HG03139 (cell line): ENCODE measurements at regions not wholly inside any gene's neighbourhood (a gene's known extent, or its start where the extent isn't known, plus 50 kb on each side); places are given as distances from the start of the nearest gene placed in this dataset.

Experiments used
- ATAC-seq: cut with Tn5 transposase; IDR thresholded peaks from one replicate; pipeline ENCODE4 v1.9.1; 2021; ENCODE audit not compliant: unreplicated experiment

GRCh38 chr3:5788496-5788895 lies 601.0 kb downstream of the EDEM1 start:
- no peak for ATAC-seq

GRCh38 chr3:5791558-5791957 lies 604.1 kb downstream of the EDEM1 start:
- ATAC-seq, result no peak

DNA sequence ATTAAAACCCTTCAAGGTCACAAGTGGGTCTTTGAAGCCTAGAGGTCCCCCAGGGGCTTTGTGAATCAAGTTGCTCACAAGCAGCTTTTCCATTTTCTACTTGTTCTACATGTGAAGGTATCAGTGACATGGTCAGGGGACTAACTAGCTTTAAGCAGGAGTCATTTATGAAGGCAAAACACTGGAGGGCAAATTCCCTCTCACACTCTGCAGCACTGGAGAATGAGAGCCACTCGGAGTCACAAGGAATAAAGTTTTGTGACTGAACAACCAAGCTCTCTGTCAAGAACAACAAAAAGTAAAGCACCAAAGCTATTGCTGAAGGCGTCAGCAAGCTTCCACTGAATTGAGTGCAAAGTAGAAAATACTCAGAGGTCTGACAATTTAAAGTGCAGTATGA lies 609.0 kb downstream of the EDEM1 start:
- no peak for ATAC-seq

- no peak for ATAC-seq
Measured at GRCh38 chr3:5798809-5799208, 611.3 kb downstream of the EDEM1 start.

DNA sequence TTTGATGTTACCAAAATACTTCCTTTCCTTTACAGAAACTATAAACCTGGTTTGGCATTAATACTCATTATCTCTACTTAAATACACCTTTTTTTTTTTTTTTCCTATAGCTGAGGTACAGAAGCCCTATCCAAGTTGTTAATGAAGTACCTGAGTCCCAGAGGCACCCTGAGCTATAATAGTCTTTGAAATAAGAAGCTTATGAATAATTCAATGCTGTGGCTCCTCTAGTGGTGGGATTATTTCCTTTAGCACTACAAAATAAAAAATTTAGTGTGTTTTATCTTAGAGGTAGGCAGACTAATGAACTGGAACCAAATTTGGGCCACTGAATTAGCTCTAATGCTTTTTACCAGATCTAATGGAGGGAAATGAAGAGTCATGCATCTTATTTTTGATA lies 611.9 kb downstream of the EDEM1 start:
- ATAC-seq, result no peak

GRCh38 chr3:5800965-5801364 lies 613.5 kb downstream of the EDEM1 start:
- ATAC-seq, result no peak

GRCh38 chr3:5806192-5806591 lies 618.7 kb downstream of the EDEM1 start:
- ATAC-seq, result no peak

GRCh38 chr3:5809586-5810246 lies 622.2 kb downstream of the EDEM1 start:
- ATAC-seq, result no peak

GRCh38 chr3:5811016-5811415 lies 623.5 kb downstream of the EDEM1 start:
- no peak for ATAC-seq

GRCh38 chr3:5813521-5813920 lies 626.0 kb downstream of the EDEM1 start:
- no peak for ATAC-seq

DNA sequence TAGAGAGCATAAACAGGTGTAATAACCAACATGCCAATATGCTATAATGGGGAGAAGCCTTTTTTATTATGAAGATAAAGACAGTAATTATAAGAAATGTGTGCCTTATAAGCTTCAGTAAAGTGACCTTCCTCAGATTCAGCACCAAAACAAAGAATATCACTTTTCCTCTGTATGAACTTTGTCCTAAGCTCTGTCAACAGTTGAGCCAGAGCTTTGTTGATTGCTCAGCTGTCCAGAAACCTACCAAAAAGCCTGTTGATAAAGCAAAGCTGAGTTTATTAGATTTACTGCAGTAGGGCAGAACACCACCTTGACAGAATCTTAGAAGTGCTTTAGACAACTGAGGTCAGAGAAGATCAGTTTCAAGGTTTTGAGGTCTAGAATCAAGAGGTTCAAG lies 635.3 kb downstream of the EDEM1 start:
- ATAC-seq, result no peak

DNA sequence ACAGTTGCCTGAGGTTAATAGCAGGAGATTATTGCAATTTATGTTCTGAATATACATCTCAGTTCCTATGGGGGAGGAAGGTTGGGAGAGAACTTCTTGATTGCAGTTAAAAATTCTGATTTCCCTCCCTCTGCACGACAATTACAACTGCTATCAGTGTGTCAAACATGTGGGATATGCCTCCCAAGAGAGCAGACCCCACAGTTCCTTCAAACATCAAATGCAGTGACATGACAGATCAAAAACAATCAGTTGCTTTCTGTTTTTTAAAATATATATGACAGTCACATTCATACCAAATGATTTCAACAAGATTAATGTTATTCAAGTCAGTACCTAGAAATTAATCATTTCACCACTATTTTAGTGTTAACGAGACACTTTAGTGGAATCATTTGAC lies 639.0 kb downstream of the EDEM1 start:
- ATAC-seq, result no peak

DNA sequence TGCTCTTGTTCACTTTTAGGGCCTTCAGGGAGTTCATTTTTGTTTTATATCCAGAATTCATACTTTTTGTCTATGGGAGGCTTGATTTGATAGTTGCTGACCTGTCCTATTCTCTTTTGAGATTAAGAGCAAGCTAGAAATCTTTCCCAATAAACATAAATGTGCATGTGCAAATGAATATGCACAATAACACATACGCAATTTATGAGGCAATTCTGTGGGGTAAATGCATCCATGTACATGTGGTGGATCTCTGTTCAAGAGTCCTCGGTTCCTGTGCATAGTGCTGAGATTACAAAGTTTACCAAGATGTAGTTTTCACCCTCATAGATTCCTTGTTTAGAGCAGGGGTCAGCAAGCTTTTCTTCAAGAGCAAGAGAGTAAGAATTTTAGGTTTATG lies 640.7 kb downstream of the EDEM1 start:
- ATAC-seq, result no peak

DNA sequence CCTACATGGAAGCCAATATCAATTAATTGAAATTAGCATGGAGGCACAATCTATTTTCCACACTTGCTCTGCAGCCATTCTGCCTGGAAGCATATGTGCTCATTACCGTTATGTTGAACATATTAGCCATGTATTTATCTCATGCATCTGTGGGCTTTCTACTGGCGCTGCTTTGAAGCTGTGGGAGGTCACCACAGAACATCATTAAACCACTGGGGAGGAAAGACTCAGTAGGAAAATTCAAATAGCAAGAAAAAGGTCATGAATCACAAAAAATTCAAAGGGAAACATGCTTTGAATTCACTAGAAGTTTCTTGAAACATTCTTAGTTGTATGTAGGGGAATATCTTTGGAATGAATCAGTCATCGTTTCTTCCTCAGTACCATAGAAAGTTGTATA lies 652.5 kb downstream of the EDEM1 start:
- no peak for ATAC-seq

GRCh38 chr3:5841599-5841998 lies 654.1 kb downstream of the EDEM1 start:
- no peak for ATAC-seq

GRCh38 chr3:5846261-5846660 lies 658.8 kb downstream of the EDEM1 start:
- ATAC-seq, result no peak

DNA sequence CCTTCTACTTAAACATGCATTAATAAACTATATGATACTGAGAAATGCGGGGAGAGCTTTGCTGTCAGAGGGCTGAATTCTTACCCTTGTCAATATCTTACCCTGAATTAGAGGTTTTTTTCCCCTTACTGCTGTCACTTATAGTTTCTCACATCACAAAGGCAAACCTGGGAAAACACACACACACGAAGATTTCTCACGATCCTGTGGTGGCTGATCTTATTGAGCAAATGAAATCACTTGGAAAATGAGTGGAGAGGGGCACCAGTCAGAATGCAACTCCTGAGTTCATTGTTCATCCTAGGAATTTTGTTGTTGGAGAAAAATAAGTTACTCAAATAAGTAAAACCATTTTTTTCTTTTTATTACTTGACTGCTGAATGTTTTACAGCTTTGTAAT lies 673.6 kb downstream of the EDEM1 start:
- no peak for ATAC-seq

- ATAC-seq, result no peak
Measured at GRCh38 chr3:5874931-5875341, 687.4 kb downstream of the EDEM1 start.

GRCh38 chr3:5888851-5889250 lies 701.3 kb downstream of the EDEM1 start:
- no peak for ATAC-seq

DNA sequence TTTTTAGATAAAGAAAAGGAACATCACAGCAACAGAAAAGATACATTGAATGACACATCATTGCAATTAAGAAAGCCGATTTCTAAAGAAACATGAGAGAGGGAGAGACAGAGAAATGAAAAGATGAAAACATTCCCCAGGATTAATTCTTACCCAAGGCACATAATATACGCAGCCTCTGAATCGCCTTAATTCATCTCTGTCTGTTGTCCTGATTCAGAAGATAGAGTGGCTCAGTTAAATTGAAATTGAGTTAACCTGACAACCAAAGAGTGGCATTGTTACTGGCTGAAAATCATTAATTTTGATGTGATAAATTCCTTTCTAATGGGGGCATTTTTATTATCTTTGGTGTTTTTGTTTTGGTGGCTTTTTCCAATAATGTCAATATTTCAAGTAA lies 701.9 kb downstream of the EDEM1 start:
- no peak for ATAC-seq

- no peak for ATAC-seq
Measured at GRCh38 chr3:5891711-5892110, 704.2 kb downstream of the EDEM1 start.

DNA sequence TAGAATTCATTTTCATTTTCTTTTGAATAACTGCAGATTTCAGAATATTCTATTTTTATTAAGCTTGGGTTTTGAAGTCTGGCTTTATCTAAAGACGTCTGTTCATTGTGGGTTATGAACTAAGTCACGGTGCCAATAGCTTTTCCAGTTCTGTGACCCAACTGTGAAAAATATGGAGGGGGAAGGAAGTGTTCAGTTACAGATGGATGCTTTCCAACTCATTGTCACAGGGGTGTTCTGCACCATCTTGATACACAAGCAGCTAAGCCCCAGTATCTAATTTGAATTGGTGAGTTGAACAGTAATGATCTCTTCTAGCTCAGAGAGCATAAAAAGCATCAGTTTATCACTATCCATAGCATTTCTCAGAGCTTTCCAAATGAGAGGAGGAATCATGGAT lies 710.6 kb downstream of the EDEM1 start:
- ATAC-seq, result no peak

DNA sequence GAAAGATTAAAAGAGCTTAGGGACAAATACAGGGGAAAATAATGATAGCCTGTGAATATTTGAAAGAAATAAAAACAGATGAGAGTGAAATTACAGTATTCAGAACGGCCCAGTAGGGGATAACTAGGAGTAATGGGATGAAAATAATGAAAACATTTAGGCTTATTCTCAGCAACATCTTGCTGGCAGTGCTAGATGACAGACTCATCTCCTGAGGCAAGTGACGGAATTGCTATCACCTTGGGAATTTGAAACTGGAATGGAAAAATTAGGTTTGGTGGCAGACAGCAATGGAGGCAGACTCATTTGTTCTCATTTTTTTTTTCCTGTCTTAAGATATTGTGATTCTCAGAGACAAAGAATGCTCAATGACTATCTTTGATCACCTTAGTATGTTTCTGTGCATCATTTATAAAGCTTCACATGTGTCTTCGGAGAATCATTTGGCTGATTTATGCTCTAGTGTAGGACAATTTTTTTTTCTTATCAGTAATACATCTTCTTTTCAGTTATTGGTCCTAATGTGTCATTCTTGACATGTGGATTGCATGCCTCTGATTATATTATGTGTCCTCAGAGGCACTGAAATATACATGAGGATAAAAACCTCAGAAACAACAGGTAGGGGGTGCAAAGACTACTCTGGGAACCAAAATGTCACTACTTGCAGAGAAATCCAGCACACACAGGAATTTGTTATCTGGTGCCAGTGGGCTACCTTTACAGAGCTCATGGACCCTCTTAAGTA lies 711.7 kb downstream of the EDEM1 start:
- no peak for ATAC-seq
